Left lung (tissue), 4 donors: ENCODE measurements at regions not wholly inside any gene's neighbourhood (a gene's known extent, or its start where the extent isn't known, plus 50 kb on each side); places are given as distances from the start of the nearest gene placed in this dataset.

ENCODE experiments used
- ATAC-seq: fragments of 200-7000 bp; cut with Tn5 transposase; one replicate; pipeline ENCODE4 v1.9.1; 2020; ENCODE audit warnings: moderate library complexity
- DNase-seq, 4 donors: peaks; one replicate each; pipeline ENCODE4 v3.0.0-alpha.2; 2013 to 2020
- H3K27ac ChIP-seq, 2 donors: fragments of 200-600 bp; sonication (generic) in 1 of 2; one replicate each; pipeline versions ENCODE4 v1.5.0 to v1.8.0; 2020 to 2021
- H3K27me3 ChIP-seq, 2 donors: fragments of 200-600 bp; sonication (generic) in 1 of 2; one replicate each; pipeline versions ENCODE4 v1.5.0 to v1.8.0; 2020 to 2021
- H3K36me3 ChIP-seq, 2 donors: fragments of 200-600 bp; sonication (generic) in 1 of 2; one replicate each; pipeline versions ENCODE4 v1.5.0 to v1.8.0; 2020 to 2021
- H3K4me1 ChIP-seq, 2 donors: fragments of 200-600 bp; one replicate each; pipeline ENCODE4 v1.8.0; 2021
- H3K4me3 ChIP-seq, 2 donors: fragments of 200-600 bp; sonication (generic) in 1 of 2; one replicate each; pipeline versions ENCODE4 v1.5.0 to v1.8.0; 2020 to 2021; ENCODE audit warnings: mild to moderate bottlenecking in 1 of 2
- H3K9me3 ChIP-seq, 2 donors: fragments of 200-600 bp; sonication (generic) in 1 of 2; one replicate each; pipeline versions ENCODE4 v1.5.0 to v1.8.0; 2020 to 2021
- CTCF ChIP-seq, 2 donors: fragments of 200-600 bp; sonication (generic) in 1 of 2; IDR thresholded peaks; one replicate each; pipeline versions ENCODE4 v1.5.0 to v1.8.0; 2021; ENCODE audit warnings: antibody characterized with exemption in 2 of 2
- intact Hi-C, 2 donors: fragments of 100-400 bp; cut with DNase I; formaldehyde crosslinking; loops; one replicate each; pipeline versions ENCODE4 v1.11.2 to v1.14.2; 2022
- donor health status: DM: no; HTN: yes; CAD: no.
- donor health status: DM: no; HTN: no; CAD: no.

DNA sequence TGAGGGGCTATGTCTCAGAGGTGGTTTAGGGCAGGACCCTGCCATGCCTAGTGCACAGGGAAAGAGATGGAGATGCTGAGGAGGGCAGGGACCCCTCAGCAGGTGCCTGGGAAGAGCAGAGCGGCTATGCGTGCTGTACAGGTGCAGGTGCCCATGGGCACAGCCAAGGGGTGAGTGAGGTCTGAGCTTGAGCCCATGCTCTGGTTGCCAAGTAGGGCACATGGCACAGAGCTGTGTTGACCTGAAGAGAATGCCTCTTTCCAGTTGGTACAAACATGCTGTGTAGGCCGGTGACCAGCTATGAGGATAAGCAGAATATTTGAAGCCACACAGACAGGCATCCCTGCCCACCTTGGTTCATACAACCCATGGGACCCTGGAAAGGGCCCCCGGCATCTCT lies 65.8 kb upstream of the NECTIN1 start:
- Histone ChIP-seq H3K4me3 (no peak overlapping the region), H3K27ac (no peak overlapping the region), H3K36me3 (no peaks in the 10 kb centered on the region), H3K4me1 (no peaks in the 10 kb centered on the region), H3K9me3 (no peaks in the 10 kb centered on the region), H3K27me3 (peaks cover 0 to 74% of the 10 kb centered on the region in 2 donors)
- intact Hi-C loops: no loop called here
- DNase-seq (no peak), ATAC-seq (no peak)
- no peak for TF ChIP-seq CTCF (IDR thresholded peaks at IDR 0.05)

GRCh38 chr11:119794141-119794665 lies 65.2 kb upstream of the NECTIN1 start:
- ATAC-seq (no peak), DNase-seq (no peak)
- no peak for TF ChIP-seq CTCF (IDR thresholded peaks at IDR 0.05)
- Histone ChIP-seq H3K27ac (no peak overlapping the region), H3K4me3 (no peak overlapping the region), H3K4me1 (no peaks in the 10 kb centered on the region), H3K27me3 (peaks cover 0 to 76% of the 10 kb centered on the region in 2 donors), H3K9me3 (no peaks in the 10 kb centered on the region), H3K36me3 (no peaks in the 10 kb centered on the region)
- intact Hi-C loops: no loop called here

- Histone ChIP-seq H3K27me3 (peaks cover 0 to 83% of the 10 kb centered on the region in 2 donors), H3K27ac (no peak overlapping the region), H3K4me1 (no peaks in the 10 kb centered on the region), H3K36me3 (no peaks in the 10 kb centered on the region), H3K4me3 (no peak overlapping the region), H3K9me3 (no peaks in the 10 kb centered on the region)
- no peak for ATAC-seq
- TF ChIP-seq CTCF (IDR thresholded peaks at IDR 0.05): no peak
- intact Hi-C loops: no loop called here
- DNase-seq: no peak
These were observed 64.5 kb upstream of the NECTIN1 start for GRCh38 chr11:119793335-119793984.

- TF ChIP-seq CTCF (IDR thresholded peaks at IDR 0.05): no peak
- Histone ChIP-seq H3K36me3 (no peaks in the 10 kb centered on the region), H3K27ac (no peak overlapping the region), H3K27me3 (peaks cover 0 to 78% of the 10 kb centered on the region in 2 donors), H3K4me1 (no peaks in the 10 kb centered on the region), H3K4me3 (no peak overlapping the region), H3K9me3 (no peaks in the 10 kb centered on the region)
- DNase-seq: peak in 2 of 4 donors; percentile 39 to 47
- peak; percentile 58 for ATAC-seq
- intact Hi-C loops: no loop called here
These were observed 62.7 kb upstream of the NECTIN1 start for GRCh38 chr11:119791701-119792151.

- H3K27me3 ChIP-seq: peaks cover 0 to 71% of the 10 kb centered on the region in 2 donors
- H3K27ac ChIP-seq: no peak overlapping the region
- intact Hi-C loops: no loop called here
- no peak overlapping the region for H3K4me3 ChIP-seq
- H3K9me3 ChIP-seq: no peaks in the 10 kb centered on the region
- peak in 1 of 4 donors; percentile 15 for DNase-seq
- no peaks in the 10 kb centered on the region for H3K4me1 ChIP-seq
- ATAC-seq: no peak
- no peak for TF ChIP-seq CTCF (IDR thresholded peaks at IDR 0.05)
- H3K36me3 ChIP-seq: no peaks in the 10 kb centered on the region
These were observed 62.0 kb upstream of the NECTIN1 start for GRCh38 chr11:119791047-119791446.
